ENCODE measurements at regions not wholly inside any gene's neighbourhood (a gene's known extent, or its start where the extent isn't known, plus 50 kb on each side); places are given as distances from the start of the nearest gene placed in this dataset.
"Not testable (repeated sequence)": the region's sequence is repeated elsewhere in the genome, so short reads cannot be mapped to it uniquely, and the experiment has no call there.

DNA sequence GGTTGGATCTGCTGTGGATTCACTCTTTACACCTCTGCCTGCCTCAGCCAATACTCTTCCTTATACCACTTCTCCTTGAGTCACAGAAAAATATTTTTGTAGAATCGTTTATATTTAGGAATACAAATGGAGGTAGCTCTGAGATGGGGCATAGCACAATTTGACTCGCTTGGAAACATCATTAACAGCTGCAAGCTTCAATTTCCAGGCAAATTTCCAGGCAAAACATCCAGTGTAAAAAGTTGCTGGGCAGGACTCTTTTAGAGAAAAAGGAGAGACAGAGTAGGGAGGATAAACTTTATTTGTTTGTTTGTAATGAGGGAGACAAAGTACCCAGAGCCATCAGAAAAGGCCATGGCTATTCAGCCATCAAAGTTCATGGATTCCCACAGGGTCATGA lies 74.4 kb upstream of the SOX11 start:
- no peak for DNase-seq (ENCODE audit: extremely low read depth, low read depth, low spot score)

DNA sequence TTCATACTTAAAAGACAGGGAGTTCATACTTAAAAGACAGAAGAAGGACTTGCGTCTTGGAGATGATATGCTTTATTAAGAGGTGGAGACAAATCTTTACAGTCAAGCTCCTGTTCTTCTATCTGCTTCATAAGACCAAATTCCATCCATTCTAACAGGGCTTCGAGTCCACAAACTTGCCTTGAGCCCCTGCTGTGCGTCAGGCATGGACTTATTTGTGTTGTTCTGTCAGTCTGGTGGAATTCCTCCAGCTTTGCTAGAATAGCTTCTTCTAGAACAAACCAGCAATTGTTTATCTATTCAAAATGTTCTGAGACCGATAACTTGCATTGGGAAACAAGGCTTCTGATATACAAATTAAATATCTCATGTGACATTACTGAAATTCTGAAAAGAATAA lies 73.9 kb upstream of the SOX11 start:
- no peak for DNase-seq (ENCODE audit: extremely low read depth, low read depth, low spot score)

DNA sequence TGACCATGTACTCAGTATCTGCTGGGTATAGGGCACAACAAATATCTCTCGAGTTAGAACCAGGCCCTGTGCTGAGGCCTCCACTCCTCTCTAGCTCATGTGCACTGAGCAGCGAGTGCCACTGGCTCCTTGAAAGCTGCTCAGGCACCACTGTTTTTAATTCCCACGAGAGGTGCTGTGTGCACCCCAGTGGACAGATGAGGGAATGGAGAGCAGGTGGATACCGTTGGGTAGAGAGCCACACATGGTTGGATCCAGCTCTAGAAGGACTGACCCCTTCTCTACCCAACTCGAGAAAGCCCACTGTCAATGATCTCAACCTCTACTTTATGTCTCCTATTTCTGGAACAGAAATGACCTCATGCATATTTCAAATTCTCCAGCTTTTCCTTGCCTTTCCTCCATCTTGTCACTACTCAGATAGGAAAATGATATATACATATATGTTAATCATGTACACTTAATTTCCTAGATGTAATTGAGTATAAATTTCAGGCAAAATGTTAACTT lies 66.6 kb upstream of the SOX11 start:
- not testable (repeated sequence) for DNase-seq (ENCODE audit: extremely low read depth, low read depth, low spot score)

DNA sequence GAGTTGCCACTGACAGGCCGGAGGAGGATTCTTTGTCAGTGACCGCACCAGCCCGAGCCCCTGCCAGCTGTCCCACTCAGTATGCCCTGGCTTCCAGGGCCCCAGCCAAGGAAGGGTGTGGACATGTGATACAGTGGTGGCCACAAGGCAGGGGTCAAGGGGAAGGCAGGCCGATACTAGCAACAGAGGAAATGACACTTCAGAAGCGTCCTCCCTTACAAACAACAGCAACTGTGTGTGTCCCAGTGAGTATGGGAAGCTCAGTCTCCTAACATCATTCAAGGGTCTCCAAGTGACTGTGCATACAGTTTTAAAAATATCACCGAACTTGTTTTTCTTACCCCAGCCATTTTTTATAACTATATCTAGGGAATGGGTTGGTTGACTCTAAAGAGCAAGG lies 63.7 kb upstream of the SOX11 start:
- DNase-seq (ENCODE audit: extremely low read depth, low read depth, low spot score) = not testable (repeated sequence)

DNA sequence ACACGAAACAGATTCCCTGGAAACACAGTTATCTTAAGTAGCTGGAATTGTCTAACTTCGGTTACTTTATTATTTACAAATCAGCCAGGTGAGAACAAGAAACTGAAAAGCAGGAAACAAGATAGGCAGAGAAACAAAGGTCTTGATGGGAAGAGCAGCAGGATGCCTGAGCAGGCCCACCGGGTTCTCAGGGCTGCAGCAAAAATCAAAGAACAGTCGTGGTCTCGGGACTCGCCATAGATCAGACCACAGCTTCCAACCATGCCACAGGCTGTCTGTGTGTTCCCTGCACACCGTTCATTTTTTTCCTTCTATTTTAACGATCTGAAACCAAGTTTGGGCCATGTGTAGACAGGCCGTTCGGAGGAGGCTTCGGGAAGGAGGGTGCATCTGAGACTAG lies 62.7 kb upstream of the SOX11 start:
- DNase-seq (ENCODE audit: extremely low read depth, low read depth, low spot score) = not testable (repeated sequence)

DNA sequence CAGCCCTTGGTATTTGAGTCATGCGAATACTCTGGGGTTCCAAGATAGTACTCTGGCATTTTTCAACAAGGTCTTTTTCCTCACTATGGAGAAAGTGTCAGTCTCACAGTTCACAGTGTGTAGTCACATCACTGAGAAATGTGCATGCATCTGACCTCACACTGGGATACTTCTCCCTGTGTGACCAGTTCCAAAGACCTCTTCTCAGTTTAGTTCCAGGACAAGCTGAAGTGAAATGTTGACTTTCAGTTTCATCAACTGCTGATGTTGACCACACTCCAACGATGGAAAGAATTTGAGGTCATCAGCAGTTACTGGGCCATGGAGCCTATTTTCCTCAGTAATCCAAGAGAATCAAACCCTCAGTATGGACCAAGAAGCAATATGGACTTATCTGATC lies 55.1 kb upstream of the SOX11 start:
- not testable (repeated sequence) for DNase-seq (ENCODE audit: extremely low read depth, low read depth, low spot score)

All from glomerular endothelial cell (primary cell).